H7 (cell line): ENCODE measurements at regions not wholly inside any gene's neighbourhood (a gene's known extent, or its start where the extent isn't known, plus 50 kb on each side); places are given as distances from the start of the nearest gene placed in this dataset.
"Not testable (repeated sequence)": the region's sequence is repeated elsewhere in the genome, so short reads cannot be mapped to it uniquely, and the experiment has no call there.

Experiments used
- DNase-seq: peaks from one replicate; pipeline ENCODE4 v3.0.0; 2012
- H3K27me3 ChIP-seq: 2 replicates; pipeline ENCODE4 v1.6.0; 2011; ENCODE audit warnings: mild to moderate bottlenecking, low read length; ENCODE audit not compliant: control insufficient read depth, insufficient read depth
- H3K36me3 ChIP-seq: replicated peaks from 2 replicates; pipeline ENCODE4 v1.5.1; 2011; ENCODE audit warnings: low read length; ENCODE audit not compliant: control insufficient read depth, insufficient read depth
- H3K4me3 ChIP-seq: 2 replicates; pipeline ENCODE4 v1.5.1; 2011; ENCODE audit warnings: low read depth, mild to moderate bottlenecking, control low read depth, low read length, moderate library complexity; ENCODE audit not compliant: insufficient read depth

DNA sequence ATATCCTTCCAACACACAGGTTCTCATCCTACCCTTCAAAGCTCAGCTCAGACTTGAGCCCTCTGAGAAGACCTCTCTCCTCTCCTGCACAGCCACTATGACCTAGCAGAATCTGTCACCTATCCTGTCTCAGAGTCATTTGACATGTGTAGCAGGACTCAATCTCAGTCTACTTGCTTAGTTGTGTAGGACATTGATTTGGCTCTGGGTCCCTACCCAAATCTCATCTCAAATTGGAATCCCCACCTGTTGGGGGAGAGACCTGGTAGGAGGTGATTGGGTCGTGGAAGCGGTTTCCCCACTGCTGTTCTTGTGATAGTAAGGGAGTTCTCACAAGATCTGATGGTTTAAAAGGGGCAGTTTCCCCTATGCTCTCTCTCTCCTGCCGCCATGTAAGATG is 297.9 kb downstream of the CD83 start:
- DNase-seq = no peak
- Histone ChIP-seq H3K4me3 (no peak overlapping the region), H3K36me3 (no peaks in the 10 kb centered on the region), H3K27me3 (no peaks in the 10 kb centered on the region)

DNA sequence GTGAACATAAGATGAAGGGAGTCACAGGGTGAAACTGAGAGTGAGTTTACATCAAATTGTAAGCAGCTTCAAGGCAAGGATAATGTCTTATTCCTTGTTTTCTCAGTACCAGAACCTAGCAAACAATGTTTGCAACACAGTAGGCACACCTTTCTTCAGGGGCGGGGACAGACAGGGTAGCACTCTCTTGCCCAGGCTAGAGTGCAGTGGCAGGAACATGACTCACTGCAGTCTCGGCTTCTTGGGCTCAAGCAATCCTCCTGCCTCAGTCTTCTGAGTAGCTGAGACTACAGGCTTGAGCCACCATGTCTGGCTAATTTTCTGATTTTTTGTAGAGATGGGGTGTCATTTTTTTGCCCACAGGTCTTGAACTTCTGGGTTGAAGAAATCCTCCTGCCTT is 299.8 kb downstream of the CD83 start:
- no peaks in the 10 kb centered on the region for H3K36me3 ChIP-seq
- no peak overlapping the region for H3K4me3 ChIP-seq
- no peak for DNase-seq
- no peaks in the 10 kb centered on the region for H3K27me3 ChIP-seq

DNA sequence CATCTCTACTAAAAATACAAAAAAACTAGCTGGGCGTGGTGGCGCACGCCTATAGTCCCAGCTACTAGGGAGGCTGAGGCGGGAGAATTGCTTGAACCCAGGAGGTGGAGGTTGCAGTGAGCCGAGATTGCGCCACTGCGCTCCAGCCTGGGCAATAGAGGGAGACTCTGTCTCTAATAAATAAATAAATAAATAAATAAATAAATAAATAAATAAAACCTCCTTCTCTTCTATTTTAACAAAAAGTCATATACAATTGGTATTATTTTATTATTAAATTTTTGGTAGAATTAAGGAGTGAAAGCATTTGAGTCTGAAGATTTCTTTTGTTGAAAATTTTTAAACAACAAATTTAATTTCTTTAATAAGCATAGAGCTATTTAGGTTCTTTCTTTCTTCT is 301.7 kb downstream of the CD83 start:
- H3K27me3 ChIP-seq, H3K36me3 ChIP-seq, H3K4me3 ChIP-seq, DNase-seq: not testable (repeated sequence)

DNA sequence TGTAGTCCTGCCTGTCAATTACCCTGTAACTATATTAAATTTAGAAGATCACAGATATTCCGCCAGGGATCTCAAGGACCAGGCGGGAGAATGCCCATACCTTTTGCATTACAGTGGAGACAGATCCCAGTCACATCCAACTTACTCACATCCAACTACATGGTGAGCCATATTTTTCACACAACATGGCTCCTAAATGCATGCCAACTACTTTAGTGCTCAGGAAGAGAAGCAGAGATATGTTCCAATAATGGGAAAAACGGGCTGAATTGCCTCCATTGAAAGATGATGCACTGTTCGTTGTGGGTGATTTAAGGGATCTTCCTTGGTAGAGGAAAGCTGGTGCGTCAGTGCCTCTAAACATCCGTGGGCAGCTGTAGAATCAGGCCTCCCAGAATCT is 304.5 kb downstream of the CD83 start:
- Histone ChIP-seq H3K27me3 (no peaks in the 10 kb centered on the region), H3K36me3 (no peaks in the 10 kb centered on the region), H3K4me3 (no peak overlapping the region)
- no peak for DNase-seq

DNA sequence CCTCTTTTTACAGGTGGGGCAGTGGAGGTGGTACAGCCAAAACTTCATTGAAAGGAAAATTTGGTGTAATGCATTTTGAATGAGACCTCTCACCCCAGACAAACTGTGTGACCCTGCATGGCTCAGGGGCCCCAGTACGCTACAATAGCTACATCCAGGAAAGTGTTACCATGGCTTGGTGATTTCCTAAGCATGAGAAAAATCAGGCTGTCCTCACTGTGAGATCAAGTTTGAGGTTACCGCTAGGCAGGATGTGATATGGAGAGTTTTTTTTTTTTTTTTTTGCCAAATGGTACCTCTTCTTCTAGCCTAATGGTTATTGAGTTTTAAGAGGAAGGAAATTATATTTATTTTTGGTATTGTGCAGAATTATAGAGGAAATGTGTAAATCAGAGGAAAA is 305.3 kb downstream of the CD83 start:
- Histone ChIP-seq H3K36me3 (no peaks in the 10 kb centered on the region), H3K4me3 (no peak overlapping the region), H3K27me3 (no peaks in the 10 kb centered on the region)
- DNase-seq = no peak

DNA sequence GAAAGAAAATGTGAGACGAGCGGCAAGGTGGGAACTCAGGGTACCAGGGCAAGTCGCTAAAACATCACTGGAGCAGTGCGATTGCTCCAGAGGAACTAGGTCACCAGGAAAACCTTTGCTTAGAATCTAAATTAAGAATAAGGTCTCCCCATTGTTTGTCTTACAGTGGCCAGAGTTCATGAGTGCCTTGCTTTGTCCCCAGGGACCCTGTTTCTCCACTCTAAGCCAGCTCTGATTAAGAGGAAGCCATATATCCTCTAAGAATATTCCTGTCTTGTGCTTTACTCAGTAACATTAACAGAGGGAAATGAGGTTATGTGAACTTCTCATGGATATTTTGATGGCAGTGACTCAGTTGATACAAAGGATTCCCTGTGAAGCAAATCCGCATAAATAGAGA is 305.8 kb downstream of the CD83 start:
- H3K4me3 ChIP-seq = no peak overlapping the region
- no peak for DNase-seq
- no peaks in the 10 kb centered on the region for H3K27me3 ChIP-seq
- no peaks in the 10 kb centered on the region for H3K36me3 ChIP-seq

DNA sequence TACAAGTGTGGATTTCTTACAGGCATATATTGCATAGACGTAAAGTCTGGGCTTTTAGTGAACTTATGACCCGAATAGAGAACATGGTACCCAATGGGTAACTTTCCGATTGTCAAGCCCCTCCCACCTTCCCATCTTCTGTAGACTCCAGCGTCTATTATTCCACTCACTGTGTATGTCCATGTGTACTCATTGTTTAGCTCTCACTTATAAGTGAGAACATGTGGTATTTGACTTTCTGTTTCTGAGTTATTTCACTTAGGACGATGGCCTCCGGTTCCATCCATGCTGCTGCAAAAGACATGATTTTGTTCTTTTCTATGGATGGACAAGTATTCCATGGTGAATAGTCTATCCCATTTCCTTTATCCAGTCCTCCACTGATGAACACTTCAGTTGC is 306.4 kb downstream of the CD83 start:
- H3K27me3 ChIP-seq = no peaks in the 10 kb centered on the region
- DNase-seq = no peak
- no peak overlapping the region for H3K4me3 ChIP-seq
- H3K36me3 ChIP-seq = no peaks in the 10 kb centered on the region

DNA sequence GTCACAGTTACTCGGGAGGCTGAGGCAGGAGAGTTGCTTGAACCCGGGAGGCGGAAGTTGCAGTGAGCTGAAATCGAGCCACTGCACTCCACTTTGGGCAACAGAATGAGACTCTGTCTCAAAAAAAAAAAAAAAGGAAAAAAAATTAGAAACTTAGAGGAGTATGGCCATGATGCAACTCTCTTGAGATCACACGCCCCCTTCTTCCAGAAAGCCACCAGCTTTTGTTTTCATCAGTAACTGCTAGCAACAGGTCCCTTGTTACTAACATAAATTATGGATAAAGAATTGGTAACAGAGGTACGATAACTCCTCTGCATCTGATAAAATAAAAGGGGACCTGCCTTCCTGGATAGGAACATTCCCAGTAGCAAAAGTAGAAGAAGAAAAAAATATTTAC is 308.2 kb downstream of the CD83 start:
- Histone ChIP-seq H3K4me3 (no peak overlapping the region), H3K36me3 (no peaks in the 10 kb centered on the region), H3K27me3 (no peaks in the 10 kb centered on the region)
- DNase-seq = no peak

DNA sequence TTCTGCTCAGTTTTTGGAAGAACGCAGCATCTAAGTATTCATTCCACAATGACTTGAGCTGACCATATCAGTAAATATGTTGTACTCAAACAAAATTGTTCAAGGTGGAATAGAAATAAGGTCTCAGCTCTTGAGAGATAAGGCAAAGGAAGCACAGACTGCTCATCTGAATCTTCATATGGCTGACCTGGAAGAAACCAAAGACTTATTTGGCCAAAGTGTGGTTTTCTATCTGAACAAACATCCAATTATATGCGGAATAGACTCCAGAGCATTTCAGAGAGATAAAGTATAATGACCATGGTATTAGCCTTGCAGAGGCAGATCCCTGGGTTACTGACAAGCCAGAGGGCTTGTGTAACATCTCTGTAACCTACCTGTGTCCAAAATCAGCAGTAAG is 308.7 kb downstream of the CD83 start:
- Histone ChIP-seq H3K4me3 (no peak overlapping the region), H3K36me3 (no peaks in the 10 kb centered on the region), H3K27me3 (no peaks in the 10 kb centered on the region)
- no peak for DNase-seq

DNA sequence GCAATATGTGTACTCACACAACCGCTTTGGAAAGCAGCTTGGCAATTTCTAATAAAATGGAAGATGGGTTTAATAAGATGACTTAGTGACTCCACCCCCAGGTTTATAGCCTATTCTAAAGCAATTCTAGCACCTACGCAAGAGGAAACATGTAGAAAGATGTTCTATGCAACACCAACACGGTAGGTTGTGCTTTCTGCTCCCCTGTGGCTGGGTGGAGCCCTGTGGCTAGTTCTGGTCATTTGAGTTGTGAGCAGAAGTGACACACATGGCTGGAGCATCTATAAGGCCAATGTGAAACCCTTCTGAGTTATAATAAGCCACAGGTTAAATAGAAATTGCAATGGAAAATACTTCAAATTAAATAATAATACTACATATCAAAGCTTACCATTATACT is 310.7 kb downstream of the CD83 start:
- Histone ChIP-seq H3K27me3 (no peaks in the 10 kb centered on the region), H3K36me3 (no peaks in the 10 kb centered on the region), H3K4me3 (no peak overlapping the region)
- DNase-seq = no peak

DNA sequence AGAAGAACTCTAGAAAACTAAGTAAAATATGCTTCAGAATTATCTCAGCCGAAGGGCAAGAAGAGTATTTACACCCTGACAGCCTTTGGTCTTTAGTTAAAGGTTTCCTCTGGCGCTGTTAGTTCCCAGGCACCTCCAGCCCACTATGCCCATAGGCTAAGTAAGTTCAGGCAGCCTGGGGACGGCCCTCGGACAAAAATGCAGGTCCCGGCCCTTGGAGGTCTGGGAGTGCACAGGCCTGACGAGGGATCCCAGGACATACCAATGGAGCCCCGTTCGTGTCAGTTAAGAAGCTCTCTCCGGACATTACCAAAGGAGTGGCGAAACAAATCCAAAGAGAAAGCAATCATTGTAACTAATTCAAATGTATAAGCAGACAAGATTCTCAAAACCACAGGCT is 311.8 kb downstream of the CD83 start:
- Histone ChIP-seq H3K36me3 (no peaks in the 10 kb centered on the region), H3K4me3 (no peak overlapping the region), H3K27me3 (no peaks in the 10 kb centered on the region)
- DNase-seq = no peak

DNA sequence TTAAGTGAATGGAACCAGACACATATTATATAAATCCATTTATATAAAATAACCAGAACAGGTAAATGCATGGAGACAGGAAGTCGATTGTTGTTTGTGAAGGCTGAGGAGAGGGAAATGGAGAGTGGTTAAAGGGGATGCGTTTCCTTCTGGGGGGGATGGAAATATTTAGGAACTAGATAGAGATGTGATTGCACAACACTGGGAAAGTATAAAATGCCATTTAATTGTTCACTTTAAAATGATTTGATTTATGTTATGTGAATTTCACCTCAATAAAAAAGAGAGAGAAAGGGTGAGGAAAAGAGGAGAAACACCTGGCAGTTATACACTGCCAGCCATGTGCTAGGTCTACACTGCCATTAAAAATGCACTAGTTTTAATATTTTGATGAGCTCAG is 312.6 kb downstream of the CD83 start:
- Histone ChIP-seq H3K36me3 (no peaks in the 10 kb centered on the region), H3K4me3 (no peak overlapping the region), H3K27me3 (no peaks in the 10 kb centered on the region)
- no peak for DNase-seq

DNA sequence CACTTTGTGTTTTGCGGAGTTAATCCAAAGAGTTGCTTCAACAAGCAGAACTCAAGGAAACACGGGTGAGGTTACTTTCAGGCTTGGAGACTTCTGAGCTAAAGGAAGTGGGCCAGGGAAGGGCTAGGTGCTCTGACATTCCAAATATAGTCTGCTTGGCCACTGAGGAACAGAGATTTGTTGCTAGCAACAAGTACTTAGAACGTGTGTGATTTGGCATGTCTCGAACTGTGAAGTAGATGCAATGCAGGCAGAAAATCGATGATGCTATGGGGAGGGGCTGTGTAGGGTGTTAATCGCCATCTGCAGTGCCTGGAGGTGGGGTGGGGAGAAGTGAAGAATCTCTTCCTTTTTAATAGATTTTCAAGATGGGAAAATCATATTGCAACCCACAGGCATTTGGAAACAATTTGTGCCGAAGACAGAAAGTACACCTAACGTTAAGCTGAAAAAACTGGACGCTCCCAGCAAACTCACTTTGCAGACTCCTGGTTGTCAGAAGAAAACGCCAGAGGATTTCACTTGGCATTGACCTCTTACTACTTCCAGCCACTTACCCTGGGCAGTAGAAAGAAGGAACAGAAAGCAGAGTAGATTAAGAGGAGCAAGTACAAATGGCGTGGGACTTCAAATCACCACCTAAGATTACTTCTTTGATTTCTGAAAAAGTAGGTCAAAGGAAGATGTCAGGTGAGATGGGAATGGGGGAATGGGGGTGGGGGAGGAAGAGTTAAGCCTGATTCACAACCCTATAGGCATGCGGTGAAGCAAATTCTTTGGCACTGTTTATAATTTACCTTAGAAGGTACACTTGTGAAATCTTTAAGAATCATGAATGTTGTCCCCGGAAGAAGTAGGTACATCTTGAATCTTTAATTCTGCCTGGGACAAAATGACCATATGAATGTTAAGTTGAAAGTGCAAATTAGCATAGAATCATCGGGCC is 314.1 kb downstream of the CD83 start:
- no peaks in the 10 kb centered on the region for H3K27me3 ChIP-seq
- DNase-seq = no peak
- no peak overlapping the region for H3K4me3 ChIP-seq
- no peaks in the 10 kb centered on the region for H3K36me3 ChIP-seq

DNA sequence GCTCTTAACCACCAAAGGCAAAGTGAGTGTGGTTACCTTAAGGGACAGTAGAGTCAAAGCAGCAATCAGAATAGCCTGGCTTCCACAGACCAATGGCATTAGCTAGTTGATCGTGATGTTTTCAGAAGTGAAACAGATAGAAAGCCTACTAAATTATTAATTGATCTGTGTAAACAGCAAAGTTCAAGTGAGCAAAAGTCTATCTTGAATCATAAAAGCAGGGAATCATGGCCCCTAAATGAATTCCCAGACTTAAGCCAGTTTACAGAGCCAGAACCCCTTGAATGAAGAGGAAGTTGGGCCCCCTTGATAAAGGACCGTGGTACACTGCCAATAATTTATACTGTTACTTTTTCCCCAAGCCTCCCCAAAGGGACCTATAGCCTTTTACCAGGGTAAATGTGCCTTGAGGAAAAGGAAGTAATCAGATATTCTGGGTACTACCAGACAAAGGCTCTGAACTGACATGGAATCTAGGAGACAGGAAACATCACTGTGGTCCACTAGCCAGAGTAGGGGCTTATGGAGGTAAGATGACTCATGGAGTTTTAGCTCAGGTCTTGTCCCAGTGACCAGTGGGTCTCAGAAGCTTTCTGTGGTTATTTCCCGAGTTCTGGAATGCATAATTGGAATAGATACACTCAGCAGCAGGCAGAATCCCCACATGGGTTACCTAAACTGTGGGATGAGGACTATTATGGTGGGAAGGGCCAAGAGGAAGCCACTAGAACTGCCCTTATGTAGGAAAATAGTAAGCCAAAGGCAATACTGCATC is 317.5 kb downstream of the CD83 start:
- Histone ChIP-seq H3K27me3 (no peaks in the 10 kb centered on the region), H3K36me3 (no peaks in the 10 kb centered on the region), H3K4me3 (no peak overlapping the region)
- no peak for DNase-seq

DNA sequence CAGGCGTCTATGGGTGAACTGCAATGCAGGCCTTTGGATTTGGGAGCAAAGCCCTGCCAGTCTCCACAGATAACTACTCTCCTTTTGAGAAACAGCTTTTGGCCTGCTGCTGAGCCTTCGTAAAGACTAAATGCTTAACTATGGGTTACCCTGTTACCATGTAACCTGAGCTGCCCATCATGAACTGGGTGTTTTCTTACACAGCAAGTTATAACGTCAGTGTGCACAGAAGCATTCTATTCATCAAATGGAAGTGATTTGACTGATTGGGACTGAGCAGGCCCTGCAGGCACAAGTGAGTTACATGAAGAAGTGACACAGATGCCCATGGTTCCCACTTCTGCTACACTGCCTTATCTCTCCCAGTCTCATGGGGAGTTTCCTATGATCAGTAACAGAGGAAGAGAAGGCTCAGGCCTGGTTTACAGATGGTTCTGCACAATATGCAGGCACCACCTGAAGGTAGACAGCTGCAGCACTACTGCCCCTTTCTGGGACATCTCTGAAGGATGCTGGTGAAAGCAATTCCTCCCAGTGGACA is 319.1 kb downstream of the CD83 start:
- H3K36me3 ChIP-seq = no peaks in the 10 kb centered on the region
- no peak overlapping the region for H3K4me3 ChIP-seq
- no peaks in the 10 kb centered on the region for H3K27me3 ChIP-seq
- no peak for DNase-seq
